C4-2B (cell line): ENCODE measurements at regions not wholly inside any gene's neighbourhood (a gene's known extent, or its start where the extent isn't known, plus 50 kb on each side); places are given as distances from the start of the nearest gene placed in this dataset.

Experiments used
- H3K27ac ChIP-seq: fragments of 450-650 bp; 2 replicates; pipeline ENCODE4 v1.5.1; 2017
- ZFX ChIP-seq: fragments of 450-650 bp; IDR thresholded peaks from 2 replicates; pipeline ENCODE4 v1.6.1; 2017
- TF ChIP-seq, protein P1 (sequence below): fragments of 450-650 bp; conservative IDR thresholded peaks from 2 replicates; pipeline ENCODE4 v1.5.1; 2017; ENCODE audit warnings: mild to moderate bottlenecking

- no peak overlapping the region for H3K27ac ChIP-seq
- no peak for TF ChIP-seq ZFX
- TF ChIP-seq, protein P1, sequence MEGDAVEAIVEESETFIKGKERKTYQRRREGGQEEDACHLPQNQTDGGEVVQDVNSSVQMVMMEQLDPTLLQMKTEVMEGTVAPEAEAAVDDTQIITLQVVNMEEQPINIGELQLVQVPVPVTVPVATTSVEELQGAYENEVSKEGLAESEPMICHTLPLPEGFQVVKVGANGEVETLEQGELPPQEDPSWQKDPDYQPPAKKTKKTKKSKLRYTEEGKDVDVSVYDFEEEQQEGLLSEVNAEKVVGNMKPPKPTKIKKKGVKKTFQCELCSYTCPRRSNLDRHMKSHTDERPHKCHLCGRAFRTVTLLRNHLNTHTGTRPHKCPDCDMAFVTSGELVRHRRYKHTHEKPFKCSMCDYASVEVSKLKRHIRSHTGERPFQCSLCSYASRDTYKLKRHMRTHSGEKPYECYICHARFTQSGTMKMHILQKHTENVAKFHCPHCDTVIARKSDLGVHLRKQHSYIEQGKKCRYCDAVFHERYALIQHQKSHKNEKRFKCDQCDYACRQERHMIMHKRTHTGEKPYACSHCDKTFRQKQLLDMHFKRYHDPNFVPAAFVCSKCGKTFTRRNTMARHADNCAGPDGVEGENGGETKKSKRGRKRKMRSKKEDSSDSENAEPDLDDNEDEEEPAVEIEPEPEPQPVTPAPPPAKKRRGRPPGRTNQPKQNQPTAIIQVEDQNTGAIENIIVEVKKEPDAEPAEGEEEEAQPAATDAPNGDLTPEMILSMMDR, result no peak
Observed at GRCh38 chr13:69142101-69142500, 965.5 kb upstream of the ATXN8OS start.

GRCh38 chr13:69124996-69125395 is 982.6 kb upstream of the ATXN8OS start:
- TF ChIP-seq, protein P1, result no peak
- no peak for TF ChIP-seq ZFX
- H3K27ac ChIP-seq, result no peak overlapping the region

DNA sequence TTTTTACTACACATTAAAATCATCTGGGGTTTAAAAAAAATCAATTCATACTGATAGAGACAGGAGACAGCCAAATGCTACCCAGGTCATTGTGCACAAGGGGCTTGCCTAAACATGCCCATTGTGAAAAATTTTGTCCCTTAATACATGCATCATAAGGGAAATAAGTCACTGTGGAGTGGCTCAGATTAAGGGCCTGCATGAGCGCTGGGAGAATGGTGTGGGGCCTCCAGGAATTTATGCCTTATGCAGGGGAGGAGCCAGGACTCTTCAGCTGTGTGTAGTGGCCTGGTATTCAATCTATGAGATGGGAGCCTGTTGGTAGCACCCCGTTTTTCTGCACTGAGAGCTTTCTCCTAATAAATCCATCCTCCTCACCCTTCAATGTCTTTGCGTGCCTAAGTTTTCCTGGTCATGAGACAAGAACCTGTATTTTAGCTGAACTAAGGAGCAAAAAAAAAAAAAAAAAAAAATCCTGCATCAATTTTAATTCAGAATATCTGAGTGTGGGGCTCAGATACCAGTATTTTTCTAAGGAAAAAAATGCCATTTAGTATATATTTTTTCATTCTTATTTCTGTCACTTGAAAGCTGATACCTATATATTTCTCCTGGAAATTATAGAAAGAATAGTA is 997.6 kb upstream of the ATXN8OS start:
- no peak overlapping the region for H3K27ac ChIP-seq
- TF ChIP-seq ZFX, result no peak
- TF ChIP-seq, protein P1, result no peak

DNA sequence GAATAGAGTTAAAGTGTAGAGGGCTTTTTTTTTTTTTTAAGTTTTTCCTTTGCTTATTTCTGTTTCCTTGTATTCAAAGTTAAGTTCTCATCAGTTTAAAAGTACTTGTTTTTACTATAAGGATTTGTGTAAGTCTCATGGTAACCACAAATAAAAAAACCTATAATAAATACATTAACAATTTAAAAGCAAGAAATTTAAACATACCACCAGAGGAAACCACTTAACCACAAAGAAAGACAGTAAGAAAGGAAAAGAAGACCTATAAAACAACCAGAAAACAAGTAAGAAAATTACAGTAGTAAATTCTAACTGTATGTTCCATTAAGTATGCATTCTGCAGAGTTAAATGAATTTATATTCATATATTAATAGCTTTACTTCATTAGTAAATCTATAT is 999.1 kb upstream of the ATXN8OS start:
- TF ChIP-seq ZFX, result no peak
- TF ChIP-seq, protein P1, result no peak

GRCh38 chr13:69107436-69107835 is 1000.2 kb upstream of the ATXN8OS start:
- no peak for TF ChIP-seq ZFX
- TF ChIP-seq, protein P1, result no peak
- no peak overlapping the region for H3K27ac ChIP-seq

More for the DNA sequence above, 999.1 kb upstream of the ATXN8OS start:
- H3K27ac ChIP-seq, result no peak overlapping the region

DNA sequence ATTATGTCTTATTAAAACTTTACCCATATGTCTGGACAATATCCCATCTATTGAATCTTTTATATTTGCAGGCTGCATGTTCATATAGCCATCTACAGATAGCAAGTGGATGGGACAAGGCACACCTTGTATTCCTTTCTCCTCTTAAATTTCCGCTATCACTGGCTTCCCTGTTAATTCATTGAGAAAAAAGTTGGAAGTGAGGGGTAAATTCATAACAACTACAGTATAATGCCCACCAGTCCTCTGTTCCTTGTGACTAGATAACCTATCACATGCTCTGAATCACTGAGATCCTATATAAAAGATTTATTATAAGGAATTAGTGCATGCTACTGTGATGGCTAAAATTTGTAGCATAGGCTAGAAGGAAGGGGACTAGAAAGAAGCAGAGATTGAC is 1005.8 kb upstream of the ATXN8OS start:
- no peak for TF ChIP-seq ZFX
- TF ChIP-seq, protein P1, result no peak
- no peak overlapping the region for H3K27ac ChIP-seq

DNA sequence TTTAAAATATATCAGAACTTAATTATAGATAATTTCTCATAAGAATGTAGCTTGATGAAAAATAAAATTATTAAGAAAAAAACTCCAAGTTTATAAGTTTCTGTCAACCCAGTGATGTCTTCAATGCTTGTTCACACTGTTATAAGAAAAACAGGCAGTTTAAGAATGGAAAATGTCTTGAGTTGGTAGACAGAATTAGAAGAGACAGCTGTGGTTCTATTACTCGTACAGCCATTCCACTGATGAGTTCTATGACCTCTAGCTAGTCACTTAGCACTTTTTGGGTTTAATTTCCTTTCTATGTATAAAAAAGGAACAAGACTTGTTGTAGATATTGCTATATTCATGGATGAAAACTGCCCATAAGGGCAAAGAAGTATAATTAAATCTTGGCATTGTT is 1013.1 kb upstream of the ATXN8OS start:
- H3K27ac ChIP-seq, result no peak overlapping the region
- TF ChIP-seq, protein P1, result no peak
- TF ChIP-seq ZFX, result no peak
